KMS-11 (cell line): ENCODE measurements at regions not wholly inside any gene's neighbourhood (a gene's known extent, or its start where the extent isn't known, plus 50 kb on each side); places are given as distances from the start of the nearest gene placed in this dataset.

ENCODE experiments used
- H2AFZ ChIP-seq: fragments of 200-600 bp; sonication (generic); 2 replicates; pipeline ENCODE4 v1.6.1; 2016; ENCODE audit warnings: antibody characterized with exemption, mixed run types, low read depth
- H3K27ac ChIP-seq: fragments of 200-600 bp; sonication (generic); 2 replicates; pipeline ENCODE4 v1.6.1; 2016; ENCODE audit warnings: mild to moderate bottlenecking, mixed run types
- H3K27me3 ChIP-seq: fragments of 200-600 bp; sonication (generic); 2 replicates; pipeline ENCODE4 v1.6.1; 2017; ENCODE audit warnings: mild to moderate bottlenecking, low read depth, mixed run types, moderate library complexity; ENCODE audit not compliant: insufficient read depth
- H3K36me3 ChIP-seq: fragments of 200-600 bp; sonication (generic); 2 replicates; pipeline ENCODE4 v1.6.1; 2017; ENCODE audit warnings: mild to moderate bottlenecking, mixed run types; ENCODE audit not compliant: insufficient read depth
- H3K4me1 ChIP-seq: fragments of 200-600 bp; sonication (generic); 2 replicates; pipeline ENCODE4 v1.6.1; 2016; ENCODE audit warnings: mild to moderate bottlenecking, low read depth, mixed run types; ENCODE audit not compliant: poor library complexity, severe bottlenecking
- H3K4me2 ChIP-seq: fragments of 200-600 bp; sonication (generic); 2 replicates; pipeline ENCODE4 v1.7.0; 2016; ENCODE audit warnings: mild to moderate bottlenecking, mixed run types
- H3K4me3 ChIP-seq: fragments of 200-600 bp; sonication (generic); IDR thresholded peaks from 2 replicates; pipeline ENCODE4 v1.6.1; 2017; ENCODE audit warnings: low read depth, low read length, mixed read lengths; ENCODE audit not compliant: insufficient read depth
- H3K79me2 ChIP-seq: fragments of 200-600 bp; sonication (generic); 2 replicates; pipeline ENCODE4 v1.6.1; 2016; ENCODE audit warnings: low read depth, mixed run types; ENCODE audit not compliant: insufficient read depth
- H3K9ac ChIP-seq: fragments of 200-600 bp; sonication (generic); 2 replicates; pipeline ENCODE4 v1.6.1; 2016; ENCODE audit warnings: mild to moderate bottlenecking, mixed run types
- H4K20me1 ChIP-seq: fragments of 200-600 bp; sonication (generic); 2 replicates; pipeline ENCODE4 v1.6.1; 2016; ENCODE audit warnings: mild to moderate bottlenecking, mixed run types; ENCODE audit not compliant: insufficient read depth
- TF ChIP-seq, protein P1 (sequence below): fragments of 200-600 bp; sonication (generic); conservative IDR thresholded peaks from 2 replicates; pipeline ENCODE4 v1.6.1; 2017; ENCODE audit warnings: low read depth, mild to moderate bottlenecking, antibody characterized with exemption, low read length, moderate library complexity, mixed read lengths

DNA sequence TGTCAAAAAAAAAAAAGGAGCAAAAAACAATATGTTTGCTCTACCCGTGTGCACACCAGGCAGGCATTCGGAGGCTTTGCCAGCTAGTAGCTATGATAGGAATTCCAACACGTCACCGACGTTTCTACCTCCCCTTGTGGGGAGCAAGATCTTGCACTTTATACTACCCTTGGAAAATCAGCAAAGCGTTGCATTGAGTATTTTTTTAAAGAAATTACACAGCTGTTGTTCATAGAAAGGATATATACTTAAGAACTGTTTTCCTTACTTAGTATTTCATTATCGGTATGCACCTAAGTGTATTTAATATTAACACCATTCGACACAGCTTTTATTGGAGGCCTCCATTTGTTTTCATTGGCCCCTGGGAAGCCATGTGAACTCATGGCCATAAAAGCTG, 159.9 kb upstream of the MGMT start:
- H3K79me2 ChIP-seq, result no peaks in the 10 kb centered on the region
- TF ChIP-seq, protein P1, sequence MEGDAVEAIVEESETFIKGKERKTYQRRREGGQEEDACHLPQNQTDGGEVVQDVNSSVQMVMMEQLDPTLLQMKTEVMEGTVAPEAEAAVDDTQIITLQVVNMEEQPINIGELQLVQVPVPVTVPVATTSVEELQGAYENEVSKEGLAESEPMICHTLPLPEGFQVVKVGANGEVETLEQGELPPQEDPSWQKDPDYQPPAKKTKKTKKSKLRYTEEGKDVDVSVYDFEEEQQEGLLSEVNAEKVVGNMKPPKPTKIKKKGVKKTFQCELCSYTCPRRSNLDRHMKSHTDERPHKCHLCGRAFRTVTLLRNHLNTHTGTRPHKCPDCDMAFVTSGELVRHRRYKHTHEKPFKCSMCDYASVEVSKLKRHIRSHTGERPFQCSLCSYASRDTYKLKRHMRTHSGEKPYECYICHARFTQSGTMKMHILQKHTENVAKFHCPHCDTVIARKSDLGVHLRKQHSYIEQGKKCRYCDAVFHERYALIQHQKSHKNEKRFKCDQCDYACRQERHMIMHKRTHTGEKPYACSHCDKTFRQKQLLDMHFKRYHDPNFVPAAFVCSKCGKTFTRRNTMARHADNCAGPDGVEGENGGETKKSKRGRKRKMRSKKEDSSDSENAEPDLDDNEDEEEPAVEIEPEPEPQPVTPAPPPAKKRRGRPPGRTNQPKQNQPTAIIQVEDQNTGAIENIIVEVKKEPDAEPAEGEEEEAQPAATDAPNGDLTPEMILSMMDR, result no peak
- H3K4me1 ChIP-seq, result no peaks in the 10 kb centered on the region

DNA sequence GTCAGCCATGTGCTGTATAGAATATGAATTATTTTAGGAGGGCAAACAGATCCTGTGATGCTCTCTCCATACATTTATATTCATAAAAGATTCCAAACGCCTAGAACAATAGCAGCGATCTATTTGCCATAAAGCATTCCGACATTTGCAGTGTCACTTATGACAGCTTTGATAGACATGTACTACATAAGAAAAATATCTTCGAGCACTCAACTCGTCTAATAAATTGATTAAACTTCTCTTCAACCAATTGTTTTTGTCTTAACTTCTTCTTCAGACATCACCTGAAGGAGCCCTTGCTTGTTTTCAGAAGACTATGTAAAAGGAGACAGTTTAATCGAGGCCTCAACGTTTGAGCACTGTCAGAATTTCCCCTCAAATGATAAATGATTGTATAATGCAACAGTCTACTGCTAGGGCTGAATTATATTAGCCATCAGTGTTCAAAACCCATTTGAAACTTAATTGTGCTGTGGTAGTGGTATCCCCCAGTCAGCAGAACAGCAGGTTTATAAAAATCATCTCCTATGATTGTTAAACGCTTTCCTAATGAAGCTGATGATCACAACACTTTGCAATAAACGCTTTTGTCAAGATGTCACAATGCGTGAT, 158.0 kb upstream of the MGMT start:
- Histone ChIP-seq H3K4me1 (no peaks in the 10 kb centered on the region), H3K79me2 (no peaks in the 10 kb centered on the region), H3K4me2 (no peak overlapping the region), H3K27me3 (no peaks in the 10 kb centered on the region), H2AFZ (no peak overlapping the region), H3K27ac (no peak overlapping the region), H4K20me1 (no peaks in the 10 kb centered on the region), H3K9ac (no peak overlapping the region), H3K36me3 (no peaks in the 10 kb centered on the region), H3K4me3 (no peak overlapping the region)
- TF ChIP-seq, protein P1, result no peak

More for the DNA sequence above, 159.9 kb upstream of the MGMT start:
- no peaks in the 10 kb centered on the region for H3K27me3 ChIP-seq
- H3K27ac ChIP-seq, result no peak overlapping the region
- no peaks in the 10 kb centered on the region for H4K20me1 ChIP-seq
- no peak overlapping the region for H2AFZ ChIP-seq
- no peak overlapping the region for H3K9ac ChIP-seq
- no peaks in the 10 kb centered on the region for H3K36me3 ChIP-seq
- H3K4me3 ChIP-seq, result no peak overlapping the region
- H3K4me2 ChIP-seq, result no peak overlapping the region

DNA sequence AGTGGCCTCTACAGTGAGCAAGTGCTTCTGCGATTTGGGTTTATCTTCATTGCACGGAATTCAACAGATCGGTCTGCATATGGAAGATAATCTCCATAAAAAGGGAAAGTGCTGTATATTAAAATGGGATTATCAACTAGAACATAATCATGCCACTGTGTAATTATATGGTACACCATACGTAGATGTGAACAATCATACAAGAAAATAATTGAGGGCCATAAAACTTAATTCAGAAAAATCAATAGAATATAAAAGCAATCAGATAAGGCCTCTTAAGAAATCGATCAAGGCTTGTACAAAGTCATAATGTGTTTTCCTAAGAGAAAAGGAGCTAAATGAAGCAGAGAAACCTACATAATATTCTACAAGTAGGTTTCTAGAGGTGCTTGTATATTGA, 157.5 kb upstream of the MGMT start:
- Histone ChIP-seq H3K4me2 (no peak overlapping the region), H3K9ac (no peak overlapping the region), H3K27me3 (no peaks in the 10 kb centered on the region), H3K27ac (no peak overlapping the region), H4K20me1 (no peaks in the 10 kb centered on the region), H3K79me2 (no peaks in the 10 kb centered on the region), H2AFZ (no peak overlapping the region), H3K36me3 (no peaks in the 10 kb centered on the region), H3K4me3 (no peak overlapping the region), H3K4me1 (no peaks in the 10 kb centered on the region)
- TF ChIP-seq, protein P1, result no peak

DNA sequence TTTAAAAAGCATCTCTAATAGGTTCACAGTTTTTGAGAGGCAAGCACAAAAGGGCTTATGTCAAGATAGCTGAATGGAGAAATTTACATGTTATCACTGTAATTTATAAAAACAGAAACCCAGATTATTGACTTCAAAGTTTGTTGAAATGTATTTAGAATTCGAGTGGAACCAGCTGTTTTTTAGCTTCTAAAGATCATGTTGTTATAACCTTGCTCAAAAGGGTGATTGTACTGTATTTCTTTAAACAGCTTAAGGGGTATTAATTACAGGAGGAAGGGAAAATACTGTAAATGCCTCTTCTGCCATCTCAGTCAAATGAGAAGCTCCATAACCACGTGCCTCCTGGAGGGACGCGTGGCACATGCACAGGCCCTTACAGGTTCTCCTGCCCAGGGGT, 156.2 kb upstream of the MGMT start:
- Histone ChIP-seq H3K27me3 (no peaks in the 10 kb centered on the region), H3K36me3 (no peaks in the 10 kb centered on the region), H3K4me2 (no peak overlapping the region), H3K4me3 (no peak overlapping the region), H3K9ac (no peak overlapping the region), H2AFZ (no peak overlapping the region), H4K20me1 (no peaks in the 10 kb centered on the region), H3K79me2 (no peaks in the 10 kb centered on the region), H3K27ac (no peak overlapping the region), H3K4me1 (no peaks in the 10 kb centered on the region)
- TF ChIP-seq, protein P1, result no peak
